Cardiac fibroblast (primary cell): ENCODE measurements at regions not wholly inside any gene's neighbourhood (a gene's known extent, or its start where the extent isn't known, plus 50 kb on each side); places are given as distances from the start of the nearest gene placed in this dataset.

ENCODE experiments used
- DNase-seq, 2 donors: peaks; one replicate each; pipeline versions ENCODE4 v3.0.0 to v3.0.0-alpha.2; 2010; ENCODE audit warnings: low read depth in 2 of 2
- H3K4me3 ChIP-seq, 2 donors: replicated peaks in 1 of 2; 1 replicate in 1 of 2; 2 replicates in 1 of 2; pipeline ENCODE4 v1.5.1; 2011; ENCODE audit warnings: low read depth in 2 of 2, low read length in 2 of 2, mild to moderate bottlenecking in 2 of 2, moderate library complexity in 1 of 2
- TF ChIP-seq, protein P1 (sequence below): IDR thresholded peaks from one replicate; pipeline ENCODE4 v1.5.1; 2011; ENCODE audit warnings: low read depth, mild to moderate bottlenecking, low read length, inconsistent platforms

DNA sequence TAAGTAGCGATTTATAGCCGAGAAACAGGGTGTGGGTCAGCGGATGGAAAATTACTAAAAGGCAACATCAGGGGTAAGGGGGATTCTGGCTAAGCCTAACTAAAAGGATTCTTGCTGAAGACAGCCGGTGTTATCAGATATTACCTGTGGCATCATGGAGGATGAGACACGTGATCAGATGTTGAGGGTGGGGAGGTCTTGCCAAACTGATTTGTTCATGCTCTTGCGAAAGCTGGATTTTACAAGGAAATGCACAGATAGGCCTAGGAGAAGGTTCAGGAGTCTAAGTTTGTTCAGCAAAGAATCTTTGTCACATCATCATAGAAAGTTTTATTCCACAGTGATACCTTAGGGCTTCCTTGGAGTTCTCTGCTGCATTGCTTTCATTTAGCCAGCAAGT is 396.8 kb upstream of the TBL1XR1 start:
- TF ChIP-seq, protein P1, sequence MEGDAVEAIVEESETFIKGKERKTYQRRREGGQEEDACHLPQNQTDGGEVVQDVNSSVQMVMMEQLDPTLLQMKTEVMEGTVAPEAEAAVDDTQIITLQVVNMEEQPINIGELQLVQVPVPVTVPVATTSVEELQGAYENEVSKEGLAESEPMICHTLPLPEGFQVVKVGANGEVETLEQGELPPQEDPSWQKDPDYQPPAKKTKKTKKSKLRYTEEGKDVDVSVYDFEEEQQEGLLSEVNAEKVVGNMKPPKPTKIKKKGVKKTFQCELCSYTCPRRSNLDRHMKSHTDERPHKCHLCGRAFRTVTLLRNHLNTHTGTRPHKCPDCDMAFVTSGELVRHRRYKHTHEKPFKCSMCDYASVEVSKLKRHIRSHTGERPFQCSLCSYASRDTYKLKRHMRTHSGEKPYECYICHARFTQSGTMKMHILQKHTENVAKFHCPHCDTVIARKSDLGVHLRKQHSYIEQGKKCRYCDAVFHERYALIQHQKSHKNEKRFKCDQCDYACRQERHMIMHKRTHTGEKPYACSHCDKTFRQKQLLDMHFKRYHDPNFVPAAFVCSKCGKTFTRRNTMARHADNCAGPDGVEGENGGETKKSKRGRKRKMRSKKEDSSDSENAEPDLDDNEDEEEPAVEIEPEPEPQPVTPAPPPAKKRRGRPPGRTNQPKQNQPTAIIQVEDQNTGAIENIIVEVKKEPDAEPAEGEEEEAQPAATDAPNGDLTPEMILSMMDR, result no peak
- no peak overlapping the region for H3K4me3 ChIP-seq
- no peak for DNase-seq

GRCh38 chr3:177595530-177596188 is 398.4 kb upstream of the TBL1XR1 start:
- H3K4me3 ChIP-seq, result no peak overlapping the region
- TF ChIP-seq, protein P1, result no peak
- peak in 1 of 2 donors; percentile 59 for DNase-seq

DNA sequence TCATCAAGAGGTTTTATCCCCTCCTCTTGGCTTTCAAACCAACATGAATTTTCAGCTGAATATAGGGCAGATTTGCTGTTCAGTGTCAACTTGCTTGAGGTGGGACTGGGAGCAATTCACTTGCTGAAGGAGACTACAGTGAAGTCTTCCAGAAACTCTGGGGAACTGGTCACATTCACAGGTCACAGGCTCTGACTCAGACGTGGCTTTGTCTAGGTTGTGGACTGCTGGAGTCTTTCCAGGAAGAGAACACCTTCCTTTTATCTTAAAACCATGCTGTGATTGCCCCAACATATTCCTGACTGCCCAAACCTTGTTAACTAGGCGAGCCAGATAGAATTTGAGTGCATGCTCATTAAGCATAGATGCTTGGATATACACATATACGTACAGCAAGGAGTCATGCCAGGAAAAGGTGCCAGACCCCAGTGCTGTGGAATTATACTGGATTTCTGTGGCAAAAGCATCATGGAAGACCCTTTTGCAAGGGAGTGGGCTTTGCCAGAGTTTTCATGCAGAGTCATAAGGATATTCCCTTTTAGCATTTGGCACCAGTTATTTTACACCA is 399.1 kb upstream of the TBL1XR1 start:
- H3K4me3 ChIP-seq, result no peak overlapping the region
- TF ChIP-seq, protein P1, result no peak
- peak; percentile 18 to 59 for DNase-seq

- peak; percentile 38 to 65 for DNase-seq
- TF ChIP-seq, protein P1, result no peak
- no peak overlapping the region for H3K4me3 ChIP-seq
Observed at GRCh38 chr3:177596816-177597271, 399.6 kb upstream of the TBL1XR1 start.

DNA sequence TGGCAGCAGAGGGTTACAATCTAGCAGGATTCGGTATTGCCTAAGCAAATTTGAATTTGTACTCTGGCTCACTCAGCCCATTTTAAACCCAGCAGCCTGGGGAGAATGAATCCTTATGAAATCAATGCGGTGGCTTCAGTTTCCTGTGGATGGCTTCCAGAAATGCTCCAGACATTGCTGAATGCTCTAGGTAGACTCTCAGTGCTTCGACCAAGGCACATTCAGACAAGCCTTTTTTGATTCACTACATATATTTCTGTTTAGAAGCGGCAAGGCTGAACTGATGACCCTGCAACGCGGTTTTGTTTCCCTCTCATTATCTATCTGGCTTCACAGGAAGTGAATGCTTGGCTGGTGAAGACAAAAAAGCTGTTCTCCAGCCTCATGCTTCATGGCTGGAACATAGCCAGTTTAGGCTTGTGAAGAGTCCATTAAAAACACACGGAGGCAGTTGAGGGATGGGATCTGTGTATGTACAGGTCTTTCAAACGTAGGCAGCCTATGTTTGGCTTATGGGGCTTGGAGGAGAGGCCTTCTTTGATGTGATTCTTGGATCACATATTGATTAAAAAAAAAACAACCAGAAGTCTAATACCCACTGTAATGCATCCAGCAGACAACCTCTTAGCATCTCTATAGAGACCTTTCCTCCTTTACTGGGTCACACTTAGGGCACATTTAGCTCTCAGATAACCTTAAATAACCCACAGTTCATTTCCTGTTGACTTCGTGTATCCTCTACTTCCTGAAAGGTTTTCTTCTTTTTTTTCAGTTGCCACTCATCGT is 400.2 kb upstream of the TBL1XR1 start:
- no peak overlapping the region for H3K4me3 ChIP-seq
- peak; percentile 91 to 94 for DNase-seq
- TF ChIP-seq, protein P1, result no peak

GRCh38 chr3:177598097-177598833 is 401.0 kb upstream of the TBL1XR1 start:
- TF ChIP-seq, protein P1, result no peak
- DNase-seq, result peak in 1 of 2 donors; percentile 43
- no peak overlapping the region for H3K4me3 ChIP-seq
